ENCODE measurements at regions not wholly inside any gene's neighbourhood (a gene's known extent, or its start where the extent isn't known, plus 50 kb on each side); places are given as distances from the start of the nearest gene placed in this dataset.
A peak's percentile ranks its signal among the peaks of the same experiment; 100 is the strongest.

DNA sequence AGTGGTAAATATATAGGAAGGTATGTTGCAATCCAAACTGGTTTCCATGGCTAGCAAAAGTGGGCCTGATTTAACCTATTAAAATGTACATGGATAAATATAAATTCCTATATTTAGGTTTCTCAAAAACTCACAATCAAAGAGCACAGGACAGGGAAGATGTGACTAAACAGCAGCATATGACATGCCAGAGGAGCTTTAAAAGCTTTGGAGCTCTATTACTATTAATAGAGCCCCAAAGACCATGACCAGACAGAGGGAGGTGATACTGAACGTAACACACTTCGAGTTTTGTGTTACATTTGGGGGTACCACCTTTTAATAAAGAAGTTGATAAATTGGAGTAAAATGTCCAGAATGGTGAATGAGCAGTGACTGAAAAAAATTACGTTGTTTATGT, 179.5 kb upstream of the SLC14A2 start:
- DNase-seq (ENCODE audit: low spot score) = no peak

DNA sequence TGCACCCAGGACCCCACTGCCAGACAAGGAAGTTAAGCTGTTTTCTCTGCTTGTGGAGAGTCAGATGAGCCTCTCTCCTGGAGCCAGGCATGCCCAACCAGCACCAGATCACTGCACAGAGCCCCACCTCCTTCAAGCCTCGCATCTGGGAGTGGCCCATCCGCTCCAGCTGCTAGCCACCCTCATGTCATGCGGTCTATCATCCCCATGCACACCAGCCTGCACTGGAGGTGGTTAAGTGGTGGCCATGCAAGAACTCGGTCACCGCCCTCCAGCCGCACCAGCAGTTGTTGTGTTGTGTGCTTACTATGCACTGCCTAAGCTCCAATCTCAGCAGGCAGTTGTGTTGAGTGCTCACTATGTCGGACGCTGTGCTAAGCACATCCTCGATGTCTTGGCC, 177.9 kb upstream of the SLC14A2 start:
- no peak for DNase-seq (ENCODE audit: low spot score)

- DNase-seq (ENCODE audit: low spot score) = no peak
Measured at GRCh38 chr18:45439851-45440645, 175.2 kb upstream of the SLC14A2 start.

- DNase-seq (ENCODE audit: low spot score) = no peak
Measured at GRCh38 chr18:45441110-45441847, 174.0 kb upstream of the SLC14A2 start.

GRCh38 chr18:45444040-45444439, 171.2 kb upstream of the SLC14A2 start:
- no peak for DNase-seq (ENCODE audit: low spot score)

GRCh38 chr18:45447355-45448265, 167.7 kb upstream of the SLC14A2 start:
- DNase-seq (ENCODE audit: low spot score) = no peak

DNA sequence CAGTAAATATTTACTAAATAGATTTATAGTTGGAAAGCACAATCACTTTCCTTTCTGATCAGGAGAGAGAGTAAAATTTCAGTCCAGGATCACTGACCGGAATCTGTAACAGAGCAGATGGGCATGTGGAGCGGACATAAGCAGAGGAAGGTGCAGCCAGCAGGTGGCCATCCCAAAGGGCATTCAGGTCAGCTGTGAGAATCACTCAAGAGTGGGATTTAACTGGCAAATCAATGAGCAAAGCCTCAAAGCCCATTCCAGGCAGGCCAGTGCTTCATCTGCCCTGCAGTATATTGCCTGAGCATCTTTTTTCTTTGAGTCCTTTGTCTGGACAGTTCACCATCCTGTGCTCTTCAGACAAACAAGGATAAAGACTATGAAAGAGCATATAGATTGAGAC, 166.4 kb upstream of the SLC14A2 start:
- no peak for DNase-seq (ENCODE audit: low spot score)

GRCh38 chr18:45449418-45450227, 165.7 kb upstream of the SLC14A2 start:
- no peak for DNase-seq (ENCODE audit: low spot score)

- no peak for DNase-seq (ENCODE audit: low spot score)
Measured at GRCh38 chr18:45456090-45457021, 158.9 kb upstream of the SLC14A2 start.

GRCh38 chr18:45458033-45458432, 157.2 kb upstream of the SLC14A2 start:
- DNase-seq (ENCODE audit: low spot score) = no peak

GRCh38 chr18:45462179-45462578, 153.1 kb upstream of the SLC14A2 start:
- DNase-seq (ENCODE audit: low spot score) = no peak

DNA sequence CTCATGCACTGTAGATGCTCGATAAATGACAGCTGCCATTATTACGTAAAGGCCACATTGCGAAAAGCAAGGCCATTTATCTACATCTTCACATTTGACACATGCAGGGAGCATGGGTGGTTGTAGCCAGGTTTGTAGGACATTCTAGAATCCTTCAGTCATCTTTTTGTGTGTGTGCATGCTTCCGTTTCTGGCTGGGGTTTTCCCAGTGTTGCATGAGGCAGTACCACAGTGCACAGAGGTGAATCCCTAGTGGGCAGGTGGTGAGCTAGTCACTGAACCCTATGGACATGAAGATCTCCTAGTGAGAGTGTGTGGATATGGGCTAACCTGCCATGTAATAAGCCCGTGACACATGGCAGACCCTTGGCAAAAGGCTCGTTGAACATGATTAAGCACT, 151.8 kb upstream of the SLC14A2 start:
- no peak for DNase-seq (ENCODE audit: low spot score)

GRCh38 chr18:45464619-45465018, 150.7 kb upstream of the SLC14A2 start:
- DNase-seq (ENCODE audit: low spot score) = peak; percentile 5

GRCh38 chr18:45467293-45467692, 148.0 kb upstream of the SLC14A2 start:
- no peak for DNase-seq (ENCODE audit: low spot score)

DNA sequence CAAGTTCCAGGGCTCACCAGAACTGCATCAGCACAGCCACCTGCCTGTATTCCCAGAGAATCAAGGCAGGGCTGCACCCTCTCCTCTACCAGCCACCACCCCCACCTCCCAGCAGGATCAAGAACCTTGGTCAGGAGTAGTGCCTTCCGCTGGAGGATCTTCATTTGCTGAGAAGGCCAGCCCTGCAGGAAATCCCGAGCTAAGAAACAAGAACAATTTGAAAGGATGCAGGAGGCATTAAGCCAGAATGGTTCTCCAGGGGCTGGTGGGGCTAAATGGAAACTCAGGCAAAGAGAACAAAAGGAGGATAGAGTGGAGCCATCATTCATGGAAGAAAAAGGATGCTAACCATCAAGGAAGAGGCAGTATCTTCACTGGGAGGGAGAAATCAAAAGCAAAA, 147.3 kb upstream of the SLC14A2 start:
- no peak for DNase-seq (ENCODE audit: low spot score)

DNA sequence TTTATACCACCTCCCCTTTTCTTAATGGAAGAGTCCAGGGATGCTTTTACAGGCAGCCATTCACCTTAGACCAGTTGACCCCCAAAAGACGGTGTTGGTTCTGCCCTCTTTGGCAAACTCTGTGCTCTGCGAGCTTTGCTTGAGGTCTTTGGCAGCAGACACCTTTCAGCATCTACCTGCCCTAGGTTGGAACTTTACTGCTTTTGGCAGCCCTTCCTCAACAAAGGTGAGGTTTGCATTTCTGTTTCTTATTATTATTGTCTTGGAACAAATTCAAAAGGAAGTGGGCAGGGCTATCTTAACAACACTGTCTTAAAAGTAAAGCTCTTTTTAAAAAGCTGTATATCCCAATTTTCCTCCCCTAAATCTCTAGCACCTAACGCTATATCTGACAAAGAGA, 136.4 kb upstream of the SLC14A2 start:
- no peak for DNase-seq (ENCODE audit: low spot score)

DNA sequence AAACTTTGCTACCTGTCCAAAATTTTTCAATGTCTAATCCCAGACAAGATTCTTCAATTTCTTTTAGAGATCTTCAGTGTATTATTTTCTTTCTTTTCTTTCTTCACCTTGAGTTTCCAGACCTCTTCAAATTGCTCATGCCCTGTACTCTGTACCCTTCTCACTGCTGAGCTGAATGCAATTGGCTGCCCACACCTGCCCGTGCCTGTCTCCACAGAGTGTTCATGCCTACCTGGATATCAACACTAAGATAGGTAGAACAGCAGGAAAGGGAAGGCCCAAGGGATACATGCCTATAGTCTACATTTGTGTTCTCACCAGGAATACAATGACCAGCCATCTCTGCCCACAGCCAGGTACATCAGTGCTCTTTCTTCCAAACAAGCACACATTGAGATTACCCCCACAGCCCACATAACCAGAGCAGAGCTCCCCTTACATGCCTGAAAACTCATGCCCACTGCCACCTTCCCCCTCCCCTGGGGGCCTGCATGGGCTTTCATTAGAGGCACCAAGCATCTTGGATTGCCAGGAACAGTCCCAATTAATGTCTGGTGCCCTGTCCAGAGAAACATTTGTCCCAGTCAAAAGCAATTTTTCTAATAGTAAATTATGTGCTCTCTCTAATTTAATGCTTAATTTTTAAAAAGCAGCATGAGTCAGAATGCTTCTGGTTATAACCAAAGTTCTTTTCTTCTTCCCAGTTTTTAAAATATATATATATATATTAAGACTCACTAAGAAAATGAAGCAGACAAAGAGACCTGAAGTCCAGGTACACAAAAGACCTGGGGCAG, 134.9 kb upstream of the SLC14A2 start:
- DNase-seq (ENCODE audit: low spot score) = no peak

- DNase-seq (ENCODE audit: low spot score) = no peak
Measured at GRCh38 chr18:45481821-45482220, 133.5 kb upstream of the SLC14A2 start.

DNA sequence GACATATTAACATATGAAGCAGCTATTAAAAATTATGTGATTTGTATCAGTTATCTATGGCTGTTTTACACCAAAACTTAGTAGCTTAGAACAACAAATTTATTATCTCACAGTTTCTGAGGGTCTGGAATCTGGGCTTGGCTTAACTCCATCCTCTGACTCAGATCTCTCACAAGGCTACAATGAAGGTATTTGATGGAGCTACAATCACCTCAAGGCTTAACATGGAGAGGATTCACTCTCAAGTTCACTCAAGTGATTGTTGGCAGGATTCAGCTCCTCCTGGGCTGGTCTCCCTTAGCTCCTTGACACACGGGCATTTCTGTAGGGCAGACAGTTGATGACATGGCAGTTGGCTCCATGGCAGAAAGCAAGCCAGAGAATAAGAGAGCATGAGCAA, 133.0 kb upstream of the SLC14A2 start:
- no peak for DNase-seq (ENCODE audit: low spot score)

DNA sequence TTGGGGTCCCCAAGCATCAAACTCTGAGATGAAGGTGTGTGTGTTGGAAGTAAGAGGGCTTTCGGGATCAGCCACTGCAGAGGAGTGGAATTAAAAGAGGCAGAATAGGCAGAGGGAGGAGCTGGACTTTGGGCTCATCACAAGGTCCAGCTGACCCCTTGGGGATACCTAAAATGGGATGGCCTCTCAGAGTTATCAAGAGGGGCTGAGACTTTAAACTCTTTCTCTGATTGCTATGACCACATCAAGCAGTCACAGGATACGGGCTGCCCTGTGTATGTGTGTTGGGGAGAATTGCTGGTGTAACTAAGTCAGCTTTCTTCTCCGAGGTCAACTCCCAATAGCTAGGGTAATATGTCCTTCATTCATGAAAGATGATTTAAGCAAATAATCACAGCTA, 127.7 kb upstream of the SLC14A2 start:
- no peak for DNase-seq (ENCODE audit: low spot score)
